ENCODE measurements at regions not wholly inside any gene's neighbourhood (a gene's known extent, or its start where the extent isn't known, plus 50 kb on each side); places are given as distances from the start of the nearest gene placed in this dataset.
"Not testable (repeated sequence)": the region's sequence is repeated elsewhere in the genome, so short reads cannot be mapped to it uniquely, and the experiment has no call there.

- DNase-seq: no peak
Observed at GRCh38 chr12:116361414-116362223, 84.1 kb upstream of the MED13L start.

- no peak for DNase-seq
Observed at GRCh38 chr12:116365114-116365513, 87.6 kb upstream of the MED13L start.

- no peak for DNase-seq
Observed at GRCh38 chr12:116365606-116366455, 88.3 kb upstream of the MED13L start.

GRCh38 chr12:116366456-116366776 lies 88.9 kb upstream of the MED13L start:
- no peak for DNase-seq

- no peak for DNase-seq
Observed at GRCh38 chr12:116366824-116367223, 89.3 kb upstream of the MED13L start.

- no peak for DNase-seq
Observed at GRCh38 chr12:116368196-116369194, 91.0 kb upstream of the MED13L start.

- DNase-seq: no peak
Observed at GRCh38 chr12:116370004-116370404, 92.5 kb upstream of the MED13L start.

GRCh38 chr12:116370886-116371580 lies 93.5 kb upstream of the MED13L start:
- no peak for DNase-seq

- no peak for DNase-seq
Observed at GRCh38 chr12:116372815-116373214, 95.3 kb upstream of the MED13L start.

- no peak for DNase-seq
Observed at GRCh38 chr12:116373572-116374206, 96.2 kb upstream of the MED13L start.

GRCh38 chr12:116374207-116374606 lies 96.7 kb upstream of the MED13L start:
- no peak for DNase-seq

- no peak for DNase-seq
Observed at GRCh38 chr12:116375278-116375842, 97.9 kb upstream of the MED13L start.

- DNase-seq: no peak
Observed at GRCh38 chr12:116376354-116377193, 99.1 kb upstream of the MED13L start.

GRCh38 chr12:116377194-116377571 lies 99.7 kb upstream of the MED13L start:
- not testable (repeated sequence) for DNase-seq

GRCh38 chr12:116378002-116378401 lies 100.5 kb upstream of the MED13L start:
- no peak for DNase-seq

- no peak for DNase-seq
Observed at GRCh38 chr12:116380108-116380507, 102.6 kb upstream of the MED13L start.

- DNase-seq: not testable (repeated sequence)
Observed at GRCh38 chr12:116380740-116381139, 103.2 kb upstream of the MED13L start.

GRCh38 chr12:116381240-116381743 lies 103.8 kb upstream of the MED13L start:
- no peak for DNase-seq

- DNase-seq: no peak
Observed at GRCh38 chr12:116381744-116382685, 104.5 kb upstream of the MED13L start.

Measured in GF-D8 (cell line).